Left ventricle myocardium inferior (tissue), 1 donor: ENCODE measurements at regions not wholly inside any gene's neighbourhood (a gene's known extent, or its start where the extent isn't known, plus 50 kb on each side); places are given as distances from the start of the nearest gene placed in this dataset.

Experiments
- DNase-seq: peaks from one replicate; pipeline ENCODE4 v3.0.0-alpha.2; 2020
- H3K27ac ChIP-seq: fragments of 200-600 bp; replicated peaks from 2 replicates; pipeline ENCODE4 v1.8.0; 2021
- H3K27me3 ChIP-seq: fragments of 200-600 bp; 2 replicates; pipeline ENCODE4 v1.8.0; 2021; ENCODE audit warnings: low read depth
- H3K36me3 ChIP-seq: fragments of 200-600 bp; 2 replicates; pipeline ENCODE4 v1.8.0; 2021
- H3K4me1 ChIP-seq: fragments of 200-600 bp; 2 replicates; pipeline ENCODE4 v1.8.0; 2021
- H3K4me3 ChIP-seq: fragments of 200-600 bp; 2 replicates; pipeline ENCODE4 v1.8.0; 2021; ENCODE audit warnings: mild to moderate bottlenecking, moderate library complexity
- H3K9me3 ChIP-seq: fragments of 200-600 bp; replicated peaks from 2 replicates; pipeline ENCODE4 v1.8.0; 2021
- CTCF ChIP-seq: fragments of 200-600 bp; IDR thresholded peaks from 2 replicates; pipeline ENCODE4 v1.8.0; 2021; ENCODE audit warnings: antibody characterized with exemption, mild to moderate bottlenecking, borderline replicate concordance
- intact Hi-C: fragments of 100-400 bp; cut with micrococcal nuclease; formaldehyde crosslinking; loops from one replicate; pipeline ENCODE4 v1.11.0; 2022
- donor health status: DM: no; HTN: yes; CAD: no; lungs with severe emphysema.

GRCh38 chr1:58932859-58933598 lies 149.2 kb upstream of the JUN start:
- H3K27ac ChIP-seq = no peak overlapping the region
- DNase-seq = no peak
- intact Hi-C loops = no loop called here
- no peaks in the 10 kb centered on the region for H3K9me3 ChIP-seq
- H3K4me1 ChIP-seq = peaks cover 6% of the 10 kb centered on the region
- H3K4me3 ChIP-seq = no peak overlapping the region
- H3K27me3 ChIP-seq = no peaks in the 10 kb centered on the region
- no peaks in the 10 kb centered on the region for H3K36me3 ChIP-seq
- TF ChIP-seq CTCF = no peak

DNA sequence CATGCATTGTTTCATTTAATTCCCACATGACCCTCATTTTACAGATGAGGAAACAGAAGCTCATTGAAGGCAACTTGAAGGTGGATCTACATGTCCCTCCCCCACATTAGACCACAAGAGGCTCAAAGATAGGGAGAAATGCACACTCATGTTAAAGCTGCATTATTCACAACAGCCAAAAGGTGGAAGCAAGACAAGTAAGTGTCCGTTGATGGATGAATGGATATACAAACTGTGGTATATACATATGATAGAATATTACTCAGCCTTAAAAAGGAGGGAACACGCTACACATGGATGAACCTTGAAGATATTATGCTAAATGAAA lies 149.7 kb upstream of the JUN start:
- intact Hi-C loops = no loop called here
- no peak for TF ChIP-seq CTCF
- H3K4me3 ChIP-seq = no peak overlapping the region

DNA sequence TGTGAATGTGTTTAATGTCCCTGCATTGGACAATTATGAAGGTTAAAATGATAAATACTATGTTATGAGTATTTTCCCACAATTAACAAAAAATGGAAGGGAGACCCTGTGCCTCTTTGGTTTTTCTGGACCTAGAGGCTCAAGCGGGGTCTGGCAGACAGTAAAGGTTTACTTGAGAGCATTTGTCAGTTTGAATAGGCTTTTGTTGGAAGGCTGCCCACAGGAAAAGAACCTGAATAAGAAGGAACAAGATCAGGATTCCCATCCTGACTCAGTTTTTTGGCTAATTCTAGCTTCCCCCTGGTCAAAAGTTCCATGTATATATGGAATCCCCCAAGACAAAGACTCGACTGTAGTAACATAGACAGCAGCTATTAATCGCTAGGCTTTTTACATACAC lies 150.9 kb upstream of the JUN start:
- H3K27me3 ChIP-seq = no peaks in the 10 kb centered on the region
- H3K4me3 ChIP-seq = no peak overlapping the region
- TF ChIP-seq CTCF = no peak
- H3K36me3 ChIP-seq = no peaks in the 10 kb centered on the region
- intact Hi-C loops = no loop called here
- DNase-seq = no peak
- H3K4me1 ChIP-seq = peaks cover 6% of the 10 kb centered on the region
- no peak overlapping the region for H3K27ac ChIP-seq
- no peaks in the 10 kb centered on the region for H3K9me3 ChIP-seq

More for the DNA sequence above, 149.7 kb upstream of the JUN start:
- Histone ChIP-seq H3K27me3 (no peaks in the 10 kb centered on the region), H3K36me3 (no peaks in the 10 kb centered on the region), H3K9me3 (no peaks in the 10 kb centered on the region), H3K27ac (no peak overlapping the region), H3K4me1 (peaks cover 6% of the 10 kb centered on the region)
- no peak for DNase-seq

- Histone ChIP-seq H3K36me3 (no peaks in the 10 kb centered on the region), H3K4me3 (no peak overlapping the region), H3K4me1 (peaks cover 6% of the 10 kb centered on the region), H3K9me3 (no peaks in the 10 kb centered on the region), H3K27ac (no peak overlapping the region), H3K27me3 (no peaks in the 10 kb centered on the region)
- DNase-seq = no peak
- no peak for TF ChIP-seq CTCF
- intact Hi-C loops = no loop called here
Observed at GRCh38 chr1:58936973-58937372, 153.1 kb upstream of the JUN start.

DNA sequence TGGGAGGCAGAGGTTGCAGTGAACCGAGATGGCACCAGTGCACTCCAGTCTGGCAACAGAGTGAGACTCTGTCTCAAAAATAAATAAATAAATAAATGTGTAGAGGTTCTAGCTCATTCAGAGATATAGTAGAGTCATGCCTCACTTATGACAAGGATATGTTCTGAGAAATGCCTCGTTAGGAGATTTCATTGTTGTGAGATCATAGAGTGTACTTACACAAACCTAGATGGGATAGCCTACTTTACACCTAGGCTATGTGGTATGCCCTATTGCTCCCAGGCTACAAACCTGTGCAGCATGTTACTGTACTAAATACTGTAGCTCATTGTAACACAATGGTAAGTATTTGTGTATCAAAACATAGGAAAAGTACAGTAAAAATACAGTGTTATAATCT lies 155.3 kb upstream of the JUN start:
- no peak overlapping the region for H3K4me3 ChIP-seq

More for the DNA sequence above, 155.3 kb upstream of the JUN start:
- DNase-seq = no peak
- intact Hi-C loops = no loop called here
- TF ChIP-seq CTCF = no peak
- Histone ChIP-seq H3K27me3 (no peaks in the 10 kb centered on the region), H3K4me1 (no peaks in the 10 kb centered on the region), H3K36me3 (no peaks in the 10 kb centered on the region), H3K9me3 (no peaks in the 10 kb centered on the region), H3K27ac (no peak overlapping the region)
